H1 (cell line): ENCODE measurements at regions not wholly inside any gene's neighbourhood (a gene's known extent, or its start where the extent isn't known, plus 50 kb on each side); places are given as distances from the start of the nearest gene placed in this dataset.

Experiments used
- CREB1 ChIP-seq: IDR thresholded peaks from 2 replicates; pipeline ENCODE4 v1.6.1; 2012; ENCODE audit warnings: inconsistent platforms
- EP300 ChIP-seq, 2 experiments: IDR thresholded peaks; 1 replicate in 1 of 2; 2 replicates in 1 of 2; pipeline ENCODE4 v1.6.1; 2011 to 2012; ENCODE audit warnings: low read depth in 2 of 2, low read length in 2 of 2, mild to moderate bottlenecking in 2 of 2, borderline replicate concordance in 1 of 2, inconsistent platforms in 1 of 2, moderate library complexity in 1 of 2
- TBP ChIP-seq: IDR thresholded peaks from 2 replicates; pipeline ENCODE4 v1.6.1; 2011; ENCODE audit warnings: low read depth, low read length, improper control_type of control experiment
- YY1 ChIP-seq: IDR thresholded peaks from 2 replicates; pipeline ENCODE4 v1.6.1; 2011; ENCODE audit warnings: low read depth, mild to moderate bottlenecking, low read length

GRCh38 chr5:4983701-4984100, 156.4 kb upstream of the ADAMTS16 start:
- TF ChIP-seq CREB1: no peak
- TF ChIP-seq EP300 (IDR thresholded peaks at IDR 0.05; ENCODE audit: borderline replicate concordance in 1 of 2, low read depth in 2 of 2, low read length in 2 of 2): no peak
- no peak for TF ChIP-seq TBP
- no peak for TF ChIP-seq YY1
